GM12873 (cell line): ENCODE measurements at regions not wholly inside any gene's neighbourhood (a gene's known extent, or its start where the extent isn't known, plus 50 kb on each side); places are given as distances from the start of the nearest gene placed in this dataset.
A peak's percentile ranks its signal among the peaks of the same experiment; 100 is the strongest.

Experiments used
- CTCF ChIP-seq: IDR thresholded peaks from 2 replicates; pipeline ENCODE4 v1.5.1; 2012; ENCODE audit warnings: low read depth, mild to moderate bottlenecking, moderate library complexity, low read length, control low read depth; ENCODE audit not compliant: insufficient read depth; ENCODE audit errors: missing control alignments

DNA sequence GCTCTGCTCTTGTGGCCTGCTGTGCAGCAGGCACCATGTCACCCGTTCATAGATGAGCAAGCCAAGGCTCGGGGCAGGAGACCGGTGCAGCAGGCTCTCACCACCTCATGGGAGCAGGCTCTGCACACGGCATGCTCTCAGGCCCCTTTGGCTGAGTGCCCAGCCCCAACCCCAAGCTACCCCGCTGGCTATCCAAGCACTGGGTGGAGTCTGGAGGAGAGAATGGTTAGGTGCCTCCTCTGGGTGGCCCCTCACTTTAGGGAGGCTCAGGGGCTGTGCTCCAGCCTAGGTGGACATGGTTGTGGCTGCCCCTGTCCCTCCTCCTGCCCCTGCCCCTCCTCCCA, 199.9 kb downstream of the IGLL1 start:
- no peak for TF ChIP-seq CTCF

- no peak for TF ChIP-seq CTCF
Observed at GRCh38 chr22:23377767-23378166, 197.5 kb downstream of the BCR start.

DNA sequence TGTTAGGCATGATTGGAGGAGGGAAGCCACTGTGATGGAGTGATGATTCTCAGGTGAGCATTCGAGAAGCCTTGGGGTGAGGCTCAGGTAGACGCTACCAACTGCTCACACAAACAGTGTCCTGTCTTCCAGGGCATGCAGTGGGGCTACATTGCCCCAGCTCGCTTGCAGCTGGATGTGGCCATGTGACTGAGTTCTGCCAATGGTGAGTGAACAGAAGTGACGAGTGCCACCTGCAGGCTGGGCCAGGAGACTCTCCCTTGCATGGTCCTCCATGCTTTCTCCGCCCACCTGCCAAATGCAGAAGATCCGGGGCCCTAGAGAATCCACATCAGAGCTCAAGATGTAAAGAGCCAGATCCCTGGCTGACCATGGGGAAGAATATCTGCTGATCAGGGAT, 195.9 kb downstream of the BCR start:
- TF ChIP-seq CTCF: peak; percentile 78

GRCh38 chr22:23375031-23375827, 194.9 kb downstream of the BCR start:
- TF ChIP-seq CTCF: no peak

- TF ChIP-seq CTCF: no peak
Observed at GRCh38 chr22:23373601-23374000, 193.3 kb downstream of the BCR start.

GRCh38 chr22:23370251-23370650, 189.9 kb downstream of the BCR start:
- no peak for TF ChIP-seq CTCF

DNA sequence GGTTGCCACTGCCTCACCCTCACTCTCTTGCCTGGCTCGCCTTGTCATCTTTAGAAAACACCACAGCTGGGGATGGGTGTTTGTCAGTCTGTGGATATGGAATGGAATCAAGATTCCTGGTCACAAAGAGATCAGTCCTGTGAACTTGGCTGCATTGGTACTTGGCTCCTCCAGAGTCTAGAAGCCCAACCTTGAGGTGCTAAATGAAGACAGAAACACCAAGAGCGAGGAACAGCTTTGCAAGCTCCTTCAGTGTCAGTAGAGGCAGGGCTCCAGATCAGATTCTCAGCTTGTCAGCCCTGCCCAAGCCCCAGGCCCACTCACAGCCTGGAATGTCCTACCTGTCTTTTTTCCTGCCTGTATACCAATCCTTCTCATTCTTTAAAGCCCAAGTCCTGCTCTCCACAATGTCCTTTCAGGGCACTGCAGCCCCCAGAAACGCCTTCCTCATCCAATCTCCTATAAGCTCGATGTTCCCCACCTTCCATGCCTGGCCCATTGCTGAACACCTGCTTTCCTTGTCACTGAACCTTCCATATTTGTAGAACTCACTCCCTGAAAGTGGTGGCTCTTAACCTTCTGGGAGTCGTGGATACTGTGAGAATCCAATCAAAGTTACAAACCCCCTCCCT, 188.9 kb downstream of the BCR start:
- TF ChIP-seq CTCF: no peak
